ENCODE measurements at regions not wholly inside any gene's neighbourhood (a gene's known extent, or its start where the extent isn't known, plus 50 kb on each side); places are given as distances from the start of the nearest gene placed in this dataset.
"Not testable (repeated sequence)": the region's sequence is repeated elsewhere in the genome, so short reads cannot be mapped to it uniquely, and the experiment has no call there.

DNA sequence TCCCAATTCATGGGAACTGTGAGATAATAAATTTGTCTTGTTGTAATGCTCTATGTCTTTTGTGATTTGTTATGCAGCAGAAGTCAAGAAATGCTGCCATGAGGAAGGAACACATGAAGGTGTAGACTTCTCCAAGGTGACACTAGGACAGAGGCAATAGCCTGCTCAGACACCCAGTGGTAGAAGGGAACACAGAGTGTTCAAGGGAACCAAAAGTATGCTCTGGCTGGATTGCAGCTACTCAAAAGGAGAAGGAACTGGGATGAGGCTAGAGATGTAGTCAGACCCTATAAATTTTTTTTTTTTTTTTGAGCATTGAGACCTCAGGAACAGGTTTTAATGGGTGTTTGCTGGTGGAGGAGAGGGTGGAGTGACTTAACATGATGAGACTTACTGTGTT, 232.5 kb downstream of the PARP8 start:
- Histone ChIP-seq H3K36me3 (ENCODE audit: control insufficient read depth, insufficient read depth, low read length) (no peaks in the 10 kb centered on the region), H3K9ac (ENCODE audit: low read depth, low read length) (no peak overlapping the region), H3K9me3 (ENCODE audit: control insufficient read depth, insufficient read depth, low read length) (no peaks in the 10 kb centered on the region), H3K4me3 (ENCODE audit: low read depth, low read length) (no peak overlapping the region), H3K27me3 (ENCODE audit: control insufficient read depth, insufficient read depth, low read length) (no peaks in the 10 kb centered on the region), H3K4me1 (ENCODE audit: control insufficient read depth, insufficient read depth, low read length) (no peaks in the 10 kb centered on the region), H3K27ac (ENCODE audit: low read depth, low read length) (no peak overlapping the region)

DNA sequence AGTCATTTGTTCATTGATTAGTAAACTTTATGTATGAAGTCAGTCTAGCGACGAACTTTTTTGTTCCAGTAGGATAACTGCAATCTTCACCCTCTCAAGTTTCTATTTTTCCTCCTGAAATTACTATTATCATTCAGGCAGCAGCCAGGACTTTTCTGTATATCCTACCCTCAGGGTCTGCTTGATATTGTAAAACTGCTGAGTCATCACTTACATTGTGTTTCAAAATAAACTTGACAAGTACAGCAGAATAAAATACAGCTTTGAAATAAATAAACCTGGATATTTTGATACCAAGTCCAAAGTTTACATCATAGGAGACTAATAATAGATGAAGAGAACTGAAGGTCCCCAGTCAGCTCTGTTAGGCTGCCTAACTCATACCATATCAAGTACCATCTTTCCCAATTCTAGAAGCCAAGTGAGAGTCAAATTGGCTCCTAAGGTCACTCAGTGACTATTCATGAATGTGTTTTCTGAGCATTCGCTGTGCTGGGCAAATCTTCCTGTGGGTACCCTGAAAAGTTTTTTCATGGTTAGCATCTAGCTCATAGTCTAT, 234.6 kb downstream of the PARP8 start:
- H3K9me3 ChIP-seq (ENCODE audit: control insufficient read depth, insufficient read depth, low read length), result no peaks in the 10 kb centered on the region
- H3K27me3 ChIP-seq (ENCODE audit: control insufficient read depth, insufficient read depth, low read length), result no peaks in the 10 kb centered on the region
- no peak overlapping the region for H3K4me3 ChIP-seq (ENCODE audit: low read depth, low read length)
- H3K36me3 ChIP-seq (ENCODE audit: control insufficient read depth, insufficient read depth, low read length), result no peaks in the 10 kb centered on the region
- no peaks in the 10 kb centered on the region for H3K4me1 ChIP-seq (ENCODE audit: control insufficient read depth, insufficient read depth, low read length)
- no peak overlapping the region for H3K27ac ChIP-seq (ENCODE audit: low read depth, low read length)
- no peak overlapping the region for H3K9ac ChIP-seq (ENCODE audit: low read depth, low read length)

DNA sequence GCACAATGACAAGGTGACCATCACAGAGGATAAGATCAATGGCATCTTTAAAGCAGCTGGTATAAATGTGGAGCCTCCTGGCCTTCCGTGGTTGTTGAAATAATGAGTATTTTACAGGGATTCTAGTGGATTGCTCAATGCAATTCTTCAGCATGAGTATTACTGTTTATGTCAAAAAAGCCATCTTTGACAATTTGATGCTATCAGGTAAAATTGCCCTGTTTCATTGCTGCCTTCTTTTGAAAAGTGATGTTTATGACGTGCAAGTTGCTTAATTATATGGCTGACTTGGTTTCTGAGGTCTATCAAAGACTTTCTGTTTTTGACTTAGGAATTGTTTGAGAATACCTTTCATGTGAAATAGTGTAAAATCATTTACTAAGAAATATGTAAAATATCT, 237.2 kb downstream of the PARP8 start:
- Histone ChIP-seq H3K27ac (ENCODE audit: low read depth, low read length) (no peak overlapping the region), H3K36me3 (ENCODE audit: control insufficient read depth, insufficient read depth, low read length) (no peaks in the 10 kb centered on the region), H3K9me3 (ENCODE audit: control insufficient read depth, insufficient read depth, low read length) (no peaks in the 10 kb centered on the region), H3K4me1 (ENCODE audit: control insufficient read depth, insufficient read depth, low read length) (no peaks in the 10 kb centered on the region), H3K27me3 (ENCODE audit: control insufficient read depth, insufficient read depth, low read length) (no peaks in the 10 kb centered on the region), H3K9ac (ENCODE audit: low read depth, low read length) (no peak overlapping the region), H3K4me3 (ENCODE audit: low read depth, low read length) (no peak overlapping the region)

DNA sequence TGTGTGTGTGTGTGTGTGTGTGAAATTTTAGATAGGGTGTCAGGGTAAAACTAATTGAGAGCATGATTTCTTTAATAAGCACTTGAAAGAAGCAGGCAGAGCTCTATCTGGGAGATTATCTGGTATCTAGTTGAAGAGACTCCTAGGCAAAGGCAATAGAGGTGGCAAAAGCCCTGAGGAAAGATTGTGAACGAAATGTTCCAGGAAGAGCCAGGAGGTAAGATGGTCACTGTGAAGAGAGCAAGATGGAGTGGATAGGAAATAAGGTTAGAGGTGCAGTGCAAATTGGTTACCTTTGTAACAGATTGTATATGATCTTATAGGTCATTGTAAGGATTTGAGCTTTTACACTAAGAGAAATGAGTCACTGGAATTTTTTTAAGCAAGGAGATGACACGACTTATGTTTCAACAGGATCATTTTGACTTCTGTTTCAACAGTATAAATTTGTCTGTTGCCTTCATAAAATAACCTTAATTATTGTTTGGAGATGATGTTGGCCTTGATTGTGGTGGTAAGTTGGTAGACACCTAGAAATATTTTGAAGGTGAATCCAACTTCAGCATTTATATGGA, 239.6 kb downstream of the PARP8 start:
- H3K9ac ChIP-seq (ENCODE audit: low read depth, low read length), result no peak overlapping the region
- no peaks in the 10 kb centered on the region for H3K36me3 ChIP-seq (ENCODE audit: control insufficient read depth, insufficient read depth, low read length)
- H3K4me3 ChIP-seq (ENCODE audit: low read depth, low read length), result no peak overlapping the region
- H3K27me3 ChIP-seq (ENCODE audit: control insufficient read depth, insufficient read depth, low read length), result no peaks in the 10 kb centered on the region
- H3K9me3 ChIP-seq (ENCODE audit: control insufficient read depth, insufficient read depth, low read length), result no peaks in the 10 kb centered on the region
- H3K4me1 ChIP-seq (ENCODE audit: control insufficient read depth, insufficient read depth, low read length), result no peaks in the 10 kb centered on the region
- H3K27ac ChIP-seq (ENCODE audit: low read depth, low read length), result no peak overlapping the region

DNA sequence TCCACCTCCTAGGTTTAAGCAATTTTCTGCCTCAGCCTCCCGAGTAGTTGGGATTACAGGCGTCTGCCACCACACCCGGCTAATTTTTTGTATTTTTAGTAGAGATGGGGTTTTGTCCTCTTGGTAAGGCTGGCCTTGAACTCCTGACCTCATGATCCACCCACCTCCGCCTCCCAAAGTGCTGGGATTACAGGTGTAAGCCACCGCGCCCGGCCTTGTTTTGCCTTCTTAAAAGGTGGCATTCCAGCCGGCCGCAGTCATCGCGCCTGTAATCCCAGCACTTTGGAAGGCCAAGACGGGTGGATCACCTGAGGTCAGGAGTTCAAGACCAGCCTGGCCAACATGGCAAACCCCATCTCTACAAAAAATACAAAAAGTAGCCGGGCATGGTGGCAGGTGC, 253.7 kb downstream of the PARP8 start:
- not testable (repeated sequence) for H3K36me3 ChIP-seq (ENCODE audit: control insufficient read depth, insufficient read depth, low read length); H3K9ac ChIP-seq (ENCODE audit: low read depth, low read length); H3K27ac ChIP-seq (ENCODE audit: low read depth, low read length); H3K4me1 ChIP-seq (ENCODE audit: control insufficient read depth, insufficient read depth, low read length); H3K27me3 ChIP-seq (ENCODE audit: control insufficient read depth, insufficient read depth, low read length); H3K9me3 ChIP-seq (ENCODE audit: control insufficient read depth, insufficient read depth, low read length); H3K4me3 ChIP-seq (ENCODE audit: low read depth, low read length)

DNA sequence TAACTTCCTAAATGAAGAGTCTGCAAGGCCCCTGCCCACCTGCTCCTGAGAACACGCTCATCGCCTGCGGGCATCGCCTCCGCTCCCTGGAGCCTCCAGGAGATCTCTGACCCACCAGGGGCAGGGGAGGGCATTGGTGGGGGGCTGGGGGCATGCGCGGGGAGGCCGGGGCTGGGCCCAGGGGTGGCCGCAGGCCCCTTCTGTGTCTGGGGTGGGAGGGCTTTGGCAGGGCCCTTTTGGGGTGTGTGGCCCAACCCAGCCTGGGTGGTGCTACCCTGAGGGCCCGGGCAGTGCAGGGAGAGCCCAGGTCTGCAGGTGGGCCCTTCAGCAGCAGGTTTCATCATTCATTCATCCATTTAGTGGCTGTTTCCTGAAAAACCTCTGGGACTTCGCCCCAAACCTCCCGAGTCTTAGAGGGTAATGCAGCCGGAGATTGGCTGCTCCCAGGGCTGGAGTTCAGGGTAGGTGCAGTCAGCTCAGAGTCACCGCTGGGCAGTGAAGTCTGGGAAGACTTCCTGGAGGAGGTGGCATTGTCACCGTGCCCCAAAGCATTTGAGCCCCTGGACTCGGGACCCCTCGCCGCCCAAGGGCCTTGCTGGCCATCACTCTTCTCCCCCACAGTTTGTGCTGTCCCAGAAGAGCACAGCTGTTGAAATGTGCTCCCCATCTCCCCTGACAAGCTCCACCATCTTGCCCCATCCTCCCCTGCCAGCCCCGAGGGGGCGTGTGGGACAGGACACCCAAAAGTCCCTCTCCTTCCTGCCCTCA, 255.1 kb downstream of the PARP8 start:
- no peaks in the 10 kb centered on the region for H3K27me3 ChIP-seq (ENCODE audit: control insufficient read depth, insufficient read depth, low read length)
- no peak overlapping the region for H3K9ac ChIP-seq (ENCODE audit: low read depth, low read length)
- H3K36me3 ChIP-seq (ENCODE audit: control insufficient read depth, insufficient read depth, low read length), result no peaks in the 10 kb centered on the region
- H3K4me1 ChIP-seq (ENCODE audit: control insufficient read depth, insufficient read depth, low read length), result no peaks in the 10 kb centered on the region
- no peak overlapping the region for H3K27ac ChIP-seq (ENCODE audit: low read depth, low read length)
- H3K4me3 ChIP-seq (ENCODE audit: low read depth, low read length), result no peak overlapping the region
- H3K9me3 ChIP-seq (ENCODE audit: control insufficient read depth, insufficient read depth, low read length), result no peaks in the 10 kb centered on the region

DNA sequence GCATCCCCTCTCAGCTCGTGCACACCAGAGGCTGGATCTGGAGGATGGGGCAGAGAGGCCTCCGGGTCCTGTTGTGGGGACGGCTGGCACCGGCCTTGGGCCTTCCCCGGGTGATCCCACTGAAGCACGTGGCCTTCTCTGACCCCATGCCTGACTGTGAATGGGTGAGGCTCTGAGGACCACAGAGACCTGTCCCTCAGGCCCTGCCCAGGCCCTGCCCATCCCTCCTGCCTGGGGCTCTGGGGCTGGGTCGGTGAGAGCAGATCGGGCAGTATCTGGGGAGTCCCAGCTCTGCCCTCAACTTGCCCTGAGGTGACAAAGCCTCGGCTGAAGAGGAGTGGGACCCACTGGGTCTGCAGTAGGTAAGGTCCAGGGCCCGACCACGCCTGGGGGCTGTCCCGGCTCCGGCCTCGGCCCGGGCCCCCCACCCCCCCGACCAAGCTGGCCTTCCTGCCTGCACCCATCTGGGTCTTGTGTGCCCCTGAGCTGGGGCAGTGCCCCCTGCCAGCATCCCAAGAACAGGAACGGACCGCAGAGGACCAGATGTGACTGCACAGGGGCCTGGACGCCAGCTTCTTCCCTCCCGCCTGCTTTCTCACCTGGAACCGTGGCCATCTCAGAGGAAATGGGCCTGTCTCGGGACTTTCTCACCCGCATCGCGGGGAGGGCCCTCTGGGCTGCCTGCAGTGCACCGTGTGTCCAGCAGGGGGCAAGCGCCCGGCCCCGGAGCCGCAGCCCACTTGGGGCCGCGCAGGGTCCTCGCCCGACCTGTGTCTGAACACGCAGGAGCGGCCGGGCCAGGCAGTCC, 255.9 kb downstream of the PARP8 start:
- not testable (repeated sequence) for H3K4me3 ChIP-seq (ENCODE audit: low read depth, low read length); H3K9me3 ChIP-seq (ENCODE audit: control insufficient read depth, insufficient read depth, low read length); H3K27ac ChIP-seq (ENCODE audit: low read depth, low read length); H3K36me3 ChIP-seq (ENCODE audit: control insufficient read depth, insufficient read depth, low read length); H3K27me3 ChIP-seq (ENCODE audit: control insufficient read depth, insufficient read depth, low read length); H3K4me1 ChIP-seq (ENCODE audit: control insufficient read depth, insufficient read depth, low read length); H3K9ac ChIP-seq (ENCODE audit: low read depth, low read length)

DNA sequence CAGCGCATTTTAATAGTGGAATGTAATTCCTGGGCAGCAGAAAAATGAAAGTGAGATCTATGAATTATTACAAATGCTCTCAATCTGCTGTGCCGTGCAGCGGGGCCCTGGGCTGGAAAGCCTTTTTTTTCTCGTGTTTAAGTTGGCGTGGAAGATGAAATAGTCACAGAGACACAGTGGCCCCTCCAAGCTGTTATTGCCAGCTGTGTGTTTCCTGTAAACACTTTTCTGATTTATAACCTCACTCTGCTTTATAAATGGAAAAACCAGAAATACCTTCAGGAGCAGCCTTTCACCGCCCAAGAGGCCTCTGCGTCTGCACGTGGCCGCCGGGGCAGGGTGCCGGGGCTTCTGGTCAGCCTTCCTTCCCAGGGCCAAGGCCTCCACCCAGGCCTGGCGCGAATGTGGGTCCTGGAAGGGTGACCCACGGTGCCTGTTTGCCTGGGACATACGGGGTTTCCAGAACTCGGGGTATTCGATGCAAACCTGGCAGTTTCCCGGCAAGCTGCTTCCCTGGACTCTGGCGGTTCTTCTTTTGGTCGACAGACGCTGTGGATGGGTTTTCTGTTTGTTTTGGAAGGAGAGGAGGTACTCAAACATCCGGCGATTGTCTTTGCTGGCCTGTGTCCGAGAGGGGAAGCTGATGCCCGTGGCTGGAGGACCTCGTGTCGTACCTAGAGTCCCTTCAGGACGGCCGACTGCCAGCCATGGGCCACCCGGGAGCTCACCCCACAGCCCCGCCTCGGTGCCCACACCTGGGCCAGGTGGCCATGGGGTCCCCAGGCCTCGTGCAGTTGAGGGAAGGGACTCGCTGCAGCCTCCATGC, 256.7 kb downstream of the PARP8 start:
- no peaks in the 10 kb centered on the region for H3K9me3 ChIP-seq (ENCODE audit: control insufficient read depth, insufficient read depth, low read length)
- H3K4me3 ChIP-seq (ENCODE audit: low read depth, low read length), result no peak overlapping the region
- H3K36me3 ChIP-seq (ENCODE audit: control insufficient read depth, insufficient read depth, low read length), result no peaks in the 10 kb centered on the region

DNA sequence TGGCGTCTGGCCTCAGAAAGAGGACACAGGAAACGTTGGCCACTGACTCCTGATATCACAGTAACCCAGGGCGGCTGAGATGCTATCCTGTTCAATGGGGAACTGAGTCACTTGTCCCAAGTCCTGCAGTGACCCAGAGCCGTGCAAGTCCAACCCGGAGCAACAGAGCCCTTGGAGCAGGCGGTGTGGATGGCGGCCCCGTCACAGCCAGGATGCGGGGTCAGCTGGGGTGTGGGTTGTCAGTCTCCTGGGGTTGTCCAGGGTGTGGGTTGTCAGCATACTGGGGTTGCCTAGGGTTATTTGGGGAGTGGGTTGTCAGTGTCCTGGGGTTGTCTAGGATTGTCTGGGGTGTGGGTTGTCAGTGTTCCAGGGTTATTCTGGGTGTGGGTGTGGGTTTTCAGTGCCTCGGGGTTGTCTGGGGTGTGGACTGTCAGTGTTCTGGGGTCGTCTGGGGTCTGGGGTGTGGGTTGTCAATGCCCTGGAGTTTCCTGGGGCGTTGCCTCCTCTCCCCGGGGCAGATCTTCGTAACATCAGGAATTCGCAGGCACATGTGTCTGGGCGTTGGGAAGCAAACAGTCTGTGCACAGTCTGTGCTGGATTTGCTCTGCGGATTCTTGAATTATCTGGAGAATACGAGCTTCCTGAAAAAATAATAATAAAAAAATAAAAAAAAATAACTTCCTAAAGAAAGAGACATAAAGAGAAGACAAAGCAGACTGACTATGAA, 257.5 kb downstream of the PARP8 start:
- Histone ChIP-seq H3K4me3 (ENCODE audit: low read depth, low read length) (no peak overlapping the region), H3K4me1 (ENCODE audit: control insufficient read depth, insufficient read depth, low read length) (no peaks in the 10 kb centered on the region), H3K9ac (ENCODE audit: low read depth, low read length) (no peak overlapping the region), H3K27ac (ENCODE audit: low read depth, low read length) (no peak overlapping the region), H3K36me3 (ENCODE audit: control insufficient read depth, insufficient read depth, low read length) (no peaks in the 10 kb centered on the region), H3K9me3 (ENCODE audit: control insufficient read depth, insufficient read depth, low read length) (no peaks in the 10 kb centered on the region), H3K27me3 (ENCODE audit: control insufficient read depth, insufficient read depth, low read length) (no peaks in the 10 kb centered on the region)

More for the DNA sequence above, 256.7 kb downstream of the PARP8 start:
- H3K27me3 ChIP-seq (ENCODE audit: control insufficient read depth, insufficient read depth, low read length), result no peaks in the 10 kb centered on the region
- H3K9ac ChIP-seq (ENCODE audit: low read depth, low read length), result no peak overlapping the region
- no peak overlapping the region for H3K27ac ChIP-seq (ENCODE audit: low read depth, low read length)
- H3K4me1 ChIP-seq (ENCODE audit: control insufficient read depth, insufficient read depth, low read length), result no peaks in the 10 kb centered on the region

DNA sequence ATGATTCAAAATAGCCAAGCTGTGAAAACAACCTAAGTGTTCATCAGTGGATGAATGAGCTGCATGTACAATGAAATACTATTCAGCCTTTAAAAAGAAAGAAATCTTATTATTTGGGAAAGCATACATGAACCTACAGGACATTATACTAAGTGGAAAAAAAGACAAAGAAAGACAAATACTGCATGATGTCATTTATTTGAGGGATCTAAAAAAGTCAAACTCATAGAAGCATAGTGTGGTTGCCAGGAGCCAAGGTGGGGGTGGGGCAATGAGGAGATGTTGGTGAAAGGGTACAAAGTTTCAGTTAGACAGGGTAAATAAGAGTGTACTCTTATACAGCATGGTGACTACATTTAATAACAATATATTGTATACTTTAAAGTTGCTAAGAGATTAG, 261.5 kb downstream of the PARP8 start:
- Histone ChIP-seq H3K4me1 (ENCODE audit: control insufficient read depth, insufficient read depth, low read length) (peaks cover 3% of the 10 kb centered on the region; the same call in 1 of the 2 replicates), H3K4me3 (ENCODE audit: low read depth, low read length) (no peak overlapping the region), H3K36me3 (ENCODE audit: control insufficient read depth, insufficient read depth, low read length) (no peaks in the 10 kb centered on the region), H3K9ac (ENCODE audit: low read depth, low read length) (no peak overlapping the region), H3K27ac (ENCODE audit: low read depth, low read length) (no peak overlapping the region), H3K9me3 (ENCODE audit: control insufficient read depth, insufficient read depth, low read length) (no peaks in the 10 kb centered on the region), H3K27me3 (ENCODE audit: control insufficient read depth, insufficient read depth, low read length) (no peaks in the 10 kb centered on the region)
